Neural cell (in vitro differentiated cells): ENCODE measurements at regions not wholly inside any gene's neighbourhood (a gene's known extent, or its start where the extent isn't known, plus 50 kb on each side); places are given as distances from the start of the nearest gene placed in this dataset.

Experiments
- H2AFZ ChIP-seq: fragments of 200-600, 300-800 bp; sonication (generic), shearing (Covaris generic); 2 replicates; pipeline ENCODE4 v1.6.0; 2014; ENCODE audit warnings: low read depth, mild to moderate bottlenecking, antibody characterized with exemption, low read length, moderate library complexity
- H3F3A ChIP-seq: fragments of 200-600 bp; shearing (Covaris generic); 2 replicates; pipeline ENCODE4 v1.6.1; 2016; ENCODE audit warnings: mild to moderate bottlenecking, moderate library complexity, mixed read lengths, antibody characterized with exemption, low read length; ENCODE audit not compliant: insufficient read depth, poor library complexity, severe bottlenecking
- H3K27ac ChIP-seq: fragments of 200-600, 300-800 bp; sonication (generic), shearing (Covaris generic); 2 replicates; pipeline ENCODE4 v1.5.1; 2014; ENCODE audit warnings: mild to moderate bottlenecking, low read length, moderate library complexity
- H3K27me3 ChIP-seq: fragments of 300-800, 200-600 bp; sonication (generic), shearing (Covaris generic); 2 replicates; pipeline ENCODE4 v1.6.0; 2014; ENCODE audit warnings: mild to moderate bottlenecking, low read depth, low read length, moderate library complexity; ENCODE audit not compliant: insufficient read depth
- H3K36me3 ChIP-seq: fragments of 300-800, 200-600 bp; sonication (generic), shearing (Covaris generic); 2 replicates; pipeline ENCODE4 v1.5.1; 2014; ENCODE audit warnings: mild to moderate bottlenecking, antibody characterized with exemption, low read length, moderate library complexity; ENCODE audit not compliant: insufficient read depth
- H3K4me2 ChIP-seq: fragments of 300-800, 200-600 bp; sonication (generic), shearing (Covaris generic); 2 replicates; pipeline ENCODE4 v1.6.0; 2014; ENCODE audit warnings: mild to moderate bottlenecking, low read length
- H3K4me3 ChIP-seq: fragments of 300-800, 200-600 bp; sonication (generic), shearing (Covaris generic); 2 replicates; pipeline ENCODE4 v1.5.1; 2014; ENCODE audit warnings: mild to moderate bottlenecking, low read length, moderate library complexity
- H3K79me2 ChIP-seq: fragments of 200-600 bp; shearing (Covaris generic); replicated peaks from 2 replicates; pipeline ENCODE4 v1.6.0; 2014; ENCODE audit warnings: mild to moderate bottlenecking, low read length, moderate library complexity; ENCODE audit not compliant: insufficient read depth
- H3K9ac ChIP-seq: fragments of 300-800, 200-600 bp; sonication (generic), shearing (Covaris generic); 2 replicates; pipeline ENCODE4 v1.6.1; 2016; ENCODE audit warnings: mild to moderate bottlenecking, low read length, mixed read lengths
- H3K9me2 ChIP-seq: fragments of 200-600 bp; shearing (Covaris generic); 2 replicates; pipeline ENCODE4 v1.6.1; 2016; ENCODE audit warnings: mild to moderate bottlenecking, low read length, mixed read lengths; ENCODE audit not compliant: insufficient read depth
- H3K9me3 ChIP-seq: fragments of 200-600, 300-800 bp; sonication (generic), shearing (Covaris generic); 2 replicates; pipeline ENCODE4 v1.6.1; 2016; ENCODE audit warnings: mild to moderate bottlenecking, mixed run types, low read length, moderate library complexity, mixed read lengths
- H4K20me1 ChIP-seq: fragments of 200-600 bp; shearing (Covaris generic); 2 replicates; pipeline ENCODE4 v1.6.1; 2016; ENCODE audit warnings: mild to moderate bottlenecking, mixed run types; ENCODE audit not compliant: insufficient read depth
- EP300 ChIP-seq: fragments of 450-650 bp; conservative IDR thresholded peaks from 2 replicates; pipeline ENCODE4 v1.6.1; 2014; ENCODE audit warnings: antibody characterized with exemption, mild to moderate bottlenecking, moderate library complexity; ENCODE audit not compliant: poor library complexity, severe bottlenecking
- EZH2 ChIP-seq: fragments of 200-600, 300-800 bp; shearing (Covaris generic), sonication (generic); IDR thresholded peaks from 2 replicates; pipeline ENCODE4 v1.6.1; 2014; ENCODE audit warnings: antibody characterized with exemption, low read length, borderline replicate concordance, mild to moderate bottlenecking; ENCODE audit not compliant: insufficient read depth, poor library complexity, severe bottlenecking
- MXI1 ChIP-seq: fragments of 450-650 bp; conservative IDR thresholded peaks from 2 replicates; pipeline ENCODE4 v1.6.1; 2014; ENCODE audit warnings: antibody characterized with exemption, mild to moderate bottlenecking; ENCODE audit not compliant: poor library complexity, severe bottlenecking
- POLR2AphosphoS5 ChIP-seq: IDR thresholded peaks from 2 replicates; pipeline ENCODE4 v1.6.1; 2012
- RAD21 ChIP-seq: fragments of 450-650 bp; conservative IDR thresholded peaks from 2 replicates; pipeline ENCODE4 v1.6.1; 2014; ENCODE audit warnings: antibody characterized with exemption, mild to moderate bottlenecking, moderate library complexity
- SMC3 ChIP-seq: fragments of 450-650 bp; conservative IDR thresholded peaks from 2 replicates; pipeline ENCODE4 v1.6.1; 2014; ENCODE audit warnings: antibody characterized with exemption, mild to moderate bottlenecking, moderate library complexity; ENCODE audit not compliant: poor library complexity
- TAF1 ChIP-seq: IDR thresholded peaks from 2 replicates; pipeline ENCODE4 v1.6.1; 2012; ENCODE audit warnings: low read depth
- TF ChIP-seq, protein P1 (sequence below): IDR thresholded peaks from 2 replicates; pipeline ENCODE4 v1.6.1; 2012; ENCODE audit warnings: borderline replicate concordance
- TF ChIP-seq, protein P2 (sequence below): fragments of 450-650 bp; IDR thresholded peaks from 2 replicates; pipeline ENCODE4 v1.5.1; 2014; ENCODE audit warnings: antibody characterized with exemption, mild to moderate bottlenecking, moderate library complexity; ENCODE audit not compliant: poor library complexity, severe bottlenecking

DNA sequence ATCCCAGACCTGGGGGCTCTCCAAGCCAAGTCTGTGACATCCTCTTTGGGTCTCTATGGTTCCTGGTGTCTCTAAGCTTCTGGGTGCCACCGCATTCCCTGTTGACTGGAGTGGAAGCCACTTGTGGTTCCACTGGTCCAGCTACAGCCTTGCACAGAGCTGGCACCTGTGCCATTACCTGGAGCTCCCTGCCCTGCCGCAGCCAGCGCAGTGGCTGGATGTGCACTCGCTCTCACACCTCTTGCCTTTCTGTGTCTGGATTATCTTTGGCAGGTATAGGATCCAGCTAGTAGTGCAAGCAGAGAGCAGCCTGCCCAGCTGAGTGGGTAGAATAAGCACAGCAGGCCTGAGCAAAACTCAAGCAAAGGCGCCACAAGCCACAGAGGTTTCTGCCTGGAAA, 1635.5 kb downstream of the OTOL1 start:
- no peaks in the 10 kb centered on the region for H3K79me2 ChIP-seq
- no peak overlapping the region for H3K4me3 ChIP-seq
- H4K20me1 ChIP-seq = no peaks in the 10 kb centered on the region
- no peaks in the 10 kb centered on the region for H3F3A ChIP-seq
- TF ChIP-seq SMC3 (no peak), POLR2AphosphoS5 (no peak), MXI1 (no peak), EZH2 (no peak), TAF1 (no peak), EP300 (no peak), RAD21 (no peak)
- TF ChIP-seq, protein P1, sequence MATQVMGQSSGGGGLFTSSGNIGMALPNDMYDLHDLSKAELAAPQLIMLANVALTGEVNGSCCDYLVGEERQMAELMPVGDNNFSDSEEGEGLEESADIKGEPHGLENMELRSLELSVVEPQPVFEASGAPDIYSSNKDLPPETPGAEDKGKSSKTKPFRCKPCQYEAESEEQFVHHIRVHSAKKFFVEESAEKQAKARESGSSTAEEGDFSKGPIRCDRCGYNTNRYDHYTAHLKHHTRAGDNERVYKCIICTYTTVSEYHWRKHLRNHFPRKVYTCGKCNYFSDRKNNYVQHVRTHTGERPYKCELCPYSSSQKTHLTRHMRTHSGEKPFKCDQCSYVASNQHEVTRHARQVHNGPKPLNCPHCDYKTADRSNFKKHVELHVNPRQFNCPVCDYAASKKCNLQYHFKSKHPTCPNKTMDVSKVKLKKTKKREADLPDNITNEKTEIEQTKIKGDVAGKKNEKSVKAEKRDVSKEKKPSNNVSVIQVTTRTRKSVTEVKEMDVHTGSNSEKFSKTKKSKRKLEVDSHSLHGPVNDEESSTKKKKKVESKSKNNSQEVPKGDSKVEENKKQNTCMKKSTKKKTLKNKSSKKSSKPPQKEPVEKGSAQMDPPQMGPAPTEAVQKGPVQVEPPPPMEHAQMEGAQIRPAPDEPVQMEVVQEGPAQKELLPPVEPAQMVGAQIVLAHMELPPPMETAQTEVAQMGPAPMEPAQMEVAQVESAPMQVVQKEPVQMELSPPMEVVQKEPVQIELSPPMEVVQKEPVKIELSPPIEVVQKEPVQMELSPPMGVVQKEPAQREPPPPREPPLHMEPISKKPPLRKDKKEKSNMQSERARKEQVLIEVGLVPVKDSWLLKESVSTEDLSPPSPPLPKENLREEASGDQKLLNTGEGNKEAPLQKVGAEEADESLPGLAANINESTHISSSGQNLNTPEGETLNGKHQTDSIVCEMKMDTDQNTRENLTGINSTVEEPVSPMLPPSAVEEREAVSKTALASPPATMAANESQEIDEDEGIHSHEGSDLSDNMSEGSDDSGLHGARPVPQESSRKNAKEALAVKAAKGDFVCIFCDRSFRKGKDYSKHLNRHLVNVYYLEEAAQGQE = no peak
- TF ChIP-seq, protein P2, sequence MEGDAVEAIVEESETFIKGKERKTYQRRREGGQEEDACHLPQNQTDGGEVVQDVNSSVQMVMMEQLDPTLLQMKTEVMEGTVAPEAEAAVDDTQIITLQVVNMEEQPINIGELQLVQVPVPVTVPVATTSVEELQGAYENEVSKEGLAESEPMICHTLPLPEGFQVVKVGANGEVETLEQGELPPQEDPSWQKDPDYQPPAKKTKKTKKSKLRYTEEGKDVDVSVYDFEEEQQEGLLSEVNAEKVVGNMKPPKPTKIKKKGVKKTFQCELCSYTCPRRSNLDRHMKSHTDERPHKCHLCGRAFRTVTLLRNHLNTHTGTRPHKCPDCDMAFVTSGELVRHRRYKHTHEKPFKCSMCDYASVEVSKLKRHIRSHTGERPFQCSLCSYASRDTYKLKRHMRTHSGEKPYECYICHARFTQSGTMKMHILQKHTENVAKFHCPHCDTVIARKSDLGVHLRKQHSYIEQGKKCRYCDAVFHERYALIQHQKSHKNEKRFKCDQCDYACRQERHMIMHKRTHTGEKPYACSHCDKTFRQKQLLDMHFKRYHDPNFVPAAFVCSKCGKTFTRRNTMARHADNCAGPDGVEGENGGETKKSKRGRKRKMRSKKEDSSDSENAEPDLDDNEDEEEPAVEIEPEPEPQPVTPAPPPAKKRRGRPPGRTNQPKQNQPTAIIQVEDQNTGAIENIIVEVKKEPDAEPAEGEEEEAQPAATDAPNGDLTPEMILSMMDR = no peak
- H3K36me3 ChIP-seq = no peaks in the 10 kb centered on the region
- no peaks in the 10 kb centered on the region for H3K9me2 ChIP-seq
- no peaks in the 10 kb centered on the region for H3K27me3 ChIP-seq
- H3K9me3 ChIP-seq = no peaks in the 10 kb centered on the region
- no peak overlapping the region for H3K9ac ChIP-seq
- no peak overlapping the region for H3K4me2 ChIP-seq
- H2AFZ ChIP-seq = no peak overlapping the region
- no peak overlapping the region for H3K27ac ChIP-seq

DNA sequence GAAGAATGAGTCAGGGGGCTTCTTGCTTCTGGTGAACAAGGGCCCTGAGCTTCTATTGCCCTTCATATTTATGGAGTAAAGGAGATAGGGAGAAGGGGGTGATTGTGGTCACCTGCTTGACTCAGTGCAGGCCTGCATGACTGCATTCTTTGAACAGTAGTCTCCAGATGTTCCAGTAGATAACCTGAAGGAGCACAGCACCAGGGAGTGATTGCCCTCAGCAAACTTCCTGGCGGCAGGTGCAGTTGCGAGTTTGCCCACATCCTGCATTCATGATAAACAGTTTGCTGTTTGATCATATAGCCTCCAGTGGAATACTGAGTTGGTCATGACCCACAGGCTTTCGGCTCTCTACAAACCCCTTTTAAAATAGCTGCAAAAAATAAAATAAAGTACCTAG, 1632.7 kb downstream of the OTOL1 start:
- no peaks in the 10 kb centered on the region for H3K79me2 ChIP-seq
- H3K4me2 ChIP-seq = no peak overlapping the region
- H3K36me3 ChIP-seq = no peaks in the 10 kb centered on the region
- H3K27me3 ChIP-seq = no peaks in the 10 kb centered on the region
- H3K9me2 ChIP-seq = no peaks in the 10 kb centered on the region
- no peak overlapping the region for H3K4me3 ChIP-seq
- no peak overlapping the region for H3K9ac ChIP-seq
- no peak overlapping the region for H2AFZ ChIP-seq
- no peaks in the 10 kb centered on the region for H3F3A ChIP-seq
- no peak for TF ChIP-seq TAF1
- TF ChIP-seq POLR2AphosphoS5 = no peak
- no peak for TF ChIP-seq EP300
- TF ChIP-seq, protein P2 = no peak
- TF ChIP-seq RAD21 = no peak
- TF ChIP-seq EZH2 = no peak
- no peak for TF ChIP-seq MXI1
- no peak for TF ChIP-seq SMC3
- TF ChIP-seq, protein P1 = no peak
- no peak overlapping the region for H3K27ac ChIP-seq
- peaks cover 7% of the 10 kb centered on the region for H3K9me3 ChIP-seq
- no peaks in the 10 kb centered on the region for H4K20me1 ChIP-seq
